GM12875 (cell line): ENCODE measurements at regions not wholly inside any gene's neighbourhood (a gene's known extent, or its start where the extent isn't known, plus 50 kb on each side); places are given as distances from the start of the nearest gene placed in this dataset.

ENCODE experiments used
- H3K4me3 ChIP-seq: one replicate; pipeline ENCODE4 v1.5.1; 2011; ENCODE audit warnings: low read depth, low read length, control low read depth
- CTCF ChIP-seq: IDR thresholded peaks from 2 replicates; pipeline ENCODE4 v1.5.1; 2011; ENCODE audit warnings: low read depth, mild to moderate bottlenecking, control low read depth, inconsistent platforms, low read length, moderate library complexity, borderline replicate concordance; ENCODE audit not compliant: insufficient read depth

DNA sequence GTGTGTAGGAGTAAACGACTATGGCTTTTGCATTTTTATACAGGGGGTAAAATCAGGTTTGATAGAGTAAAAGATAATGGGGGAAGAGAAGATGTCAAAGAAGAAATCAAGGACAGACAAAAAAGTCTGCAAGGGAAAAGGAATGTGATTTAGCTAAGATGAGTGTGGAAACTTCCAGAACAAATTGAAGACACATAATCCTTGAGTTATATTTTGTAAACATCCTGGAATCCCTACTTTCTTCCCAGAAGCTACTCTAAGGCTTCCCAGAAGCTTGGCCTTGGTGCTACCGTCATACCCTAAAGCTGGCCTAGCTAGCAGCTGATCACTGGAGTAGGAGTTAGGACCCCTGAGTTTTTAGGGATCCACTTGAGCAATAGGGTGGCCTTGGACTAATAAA is 82.4 kb downstream of the BLID start:
- no peak for TF ChIP-seq CTCF
- H3K4me3 ChIP-seq: no peak overlapping the region

GRCh38 chr11:122033193-122033592 is 82.8 kb downstream of the BLID start:
- H3K4me3 ChIP-seq: no peak overlapping the region
- no peak for TF ChIP-seq CTCF

DNA sequence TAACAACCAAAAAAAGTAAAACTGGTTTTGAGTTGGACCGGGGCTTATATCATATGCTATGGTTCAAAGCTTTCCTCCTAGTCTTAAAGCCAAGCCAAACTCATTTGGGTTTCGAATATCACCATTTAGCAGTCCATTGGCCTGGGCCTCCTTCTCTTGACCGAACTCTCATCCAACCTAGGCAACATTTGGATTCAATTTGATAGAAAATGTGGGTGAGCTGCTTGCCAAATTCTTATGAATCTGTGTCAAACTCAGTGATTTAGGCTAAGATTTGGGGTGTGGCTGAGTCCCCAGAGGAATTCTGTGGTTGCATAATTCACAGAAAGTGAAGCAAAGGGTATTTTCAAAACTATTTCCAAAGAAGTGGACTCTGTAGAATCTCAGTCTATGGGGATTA is 83.7 kb downstream of the BLID start:
- H3K4me3 ChIP-seq: no peak overlapping the region
- TF ChIP-seq CTCF: no peak

GRCh38 chr11:122031813-122032212 is 84.2 kb downstream of the BLID start:
- H3K4me3 ChIP-seq: no peak overlapping the region
- no peak for TF ChIP-seq CTCF

- TF ChIP-seq CTCF: no peak
- no peak overlapping the region for H3K4me3 ChIP-seq
These were observed 85.7 kb downstream of the BLID start for GRCh38 chr11:122030286-122030685.

DNA sequence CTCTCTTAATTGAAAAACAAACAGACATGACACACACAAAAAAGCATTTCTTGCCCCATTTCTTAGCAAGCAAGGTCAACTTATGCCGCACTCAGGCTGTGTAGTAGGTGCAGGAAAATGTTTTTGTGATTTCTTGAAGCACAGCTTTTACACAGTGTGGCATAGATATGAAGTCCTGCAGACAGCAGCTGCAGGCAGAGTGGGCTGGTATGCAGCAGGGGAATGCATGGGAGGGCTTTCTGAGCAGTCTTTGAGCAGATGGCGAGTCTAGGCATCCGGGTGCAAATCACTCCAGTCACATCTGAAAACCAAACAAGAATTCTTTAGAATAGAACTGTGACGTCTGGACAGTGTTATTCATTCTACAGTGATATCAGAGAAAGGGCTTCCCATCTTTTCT is 87.5 kb downstream of the BLID start:
- no peak overlapping the region for H3K4me3 ChIP-seq
- TF ChIP-seq CTCF: no peak

DNA sequence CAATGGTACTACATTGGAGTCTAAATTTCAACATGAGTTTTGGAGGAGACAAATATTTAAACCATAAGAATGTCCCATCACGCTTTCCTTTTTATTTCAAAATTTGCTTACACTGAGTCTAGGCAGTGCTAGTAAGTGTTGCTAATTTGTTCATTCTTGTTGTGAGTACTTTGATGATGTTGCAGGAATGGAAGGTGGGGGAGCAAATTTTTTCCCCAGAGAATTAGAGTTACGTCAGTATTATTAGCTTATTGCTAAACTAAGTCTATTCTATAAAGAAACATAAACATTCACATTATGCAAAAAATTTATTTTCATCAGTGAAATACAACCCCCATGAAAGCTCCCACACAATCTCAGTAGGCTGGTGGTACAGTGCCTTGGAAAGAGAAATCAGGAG is 88.0 kb downstream of the BLID start:
- no peak overlapping the region for H3K4me3 ChIP-seq
- TF ChIP-seq CTCF: no peak
